ENCODE measurements at regions not wholly inside any gene's neighbourhood (a gene's known extent, or its start where the extent isn't known, plus 50 kb on each side); places are given as distances from the start of the nearest gene placed in this dataset.
"Not testable (repeated sequence)": the region's sequence is repeated elsewhere in the genome, so short reads cannot be mapped to it uniquely, and the experiment has no call there.

- DNase-seq: no peak
Observed at GRCh38 chr2:19198381-19198780, 160.0 kb downstream of the OSR1 start.

DNA sequence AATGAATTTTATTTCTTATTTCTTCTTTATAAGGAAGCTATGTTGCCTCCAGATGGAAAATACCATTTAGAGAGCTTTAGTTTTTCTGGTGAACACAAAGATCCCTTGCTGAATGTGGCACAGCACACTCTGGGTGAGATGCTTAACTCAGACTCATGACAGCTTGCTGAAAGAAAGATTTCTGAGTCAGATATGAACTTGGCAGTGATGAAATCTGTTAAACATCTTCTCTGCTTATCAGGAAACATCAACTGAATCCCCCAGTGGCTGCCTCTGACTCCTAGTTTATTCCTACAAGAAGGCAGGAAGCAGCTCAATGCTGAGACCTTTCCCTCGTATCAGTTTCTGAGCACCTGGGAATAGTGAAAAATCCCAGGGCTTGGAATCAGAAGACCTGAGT lies 162.8 kb downstream of the OSR1 start:
- no peak for DNase-seq

DNA sequence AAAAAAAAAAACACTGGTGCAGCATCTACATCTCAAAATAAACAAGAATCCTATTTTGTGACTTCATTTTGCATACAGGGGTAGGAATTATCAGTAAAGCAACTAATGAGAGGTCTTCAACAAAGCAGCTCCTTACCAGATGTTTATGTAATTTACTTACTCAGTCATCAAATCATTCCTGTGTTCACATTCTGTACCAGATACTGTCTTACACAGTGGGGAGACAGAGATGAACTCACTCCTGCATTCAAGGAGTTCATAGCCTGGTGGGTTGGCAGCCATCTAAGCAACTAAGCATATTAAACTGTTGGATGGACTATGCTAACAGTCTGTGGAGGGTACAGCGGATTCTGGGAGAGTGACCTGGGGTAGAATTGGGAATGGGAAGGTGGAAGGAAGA lies 169.0 kb downstream of the OSR1 start:
- no peak for DNase-seq

- DNase-seq: no peak
Observed at GRCh38 chr2:19187323-19188020, 171.0 kb downstream of the OSR1 start.

DNA sequence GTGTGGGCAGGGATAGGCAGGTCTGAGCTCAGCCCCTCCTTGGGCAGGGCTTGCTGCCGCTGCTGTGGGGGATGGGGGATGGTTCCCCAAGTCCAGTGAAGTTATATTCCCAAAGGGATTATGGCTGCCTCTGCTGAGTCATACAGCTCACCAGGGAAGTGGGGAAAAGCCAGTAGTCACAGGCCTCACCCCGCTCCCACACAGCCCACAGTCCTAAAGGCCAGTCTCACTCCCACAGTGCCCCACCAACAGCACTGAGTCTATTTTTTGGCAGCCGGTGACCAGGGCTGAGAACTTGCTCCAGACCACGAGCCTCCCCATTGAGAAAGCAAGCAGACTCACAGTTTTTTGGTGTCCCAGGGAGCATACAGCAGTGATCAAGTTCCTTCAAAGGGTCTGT lies 173.3 kb downstream of the OSR1 start:
- no peak for DNase-seq

DNA sequence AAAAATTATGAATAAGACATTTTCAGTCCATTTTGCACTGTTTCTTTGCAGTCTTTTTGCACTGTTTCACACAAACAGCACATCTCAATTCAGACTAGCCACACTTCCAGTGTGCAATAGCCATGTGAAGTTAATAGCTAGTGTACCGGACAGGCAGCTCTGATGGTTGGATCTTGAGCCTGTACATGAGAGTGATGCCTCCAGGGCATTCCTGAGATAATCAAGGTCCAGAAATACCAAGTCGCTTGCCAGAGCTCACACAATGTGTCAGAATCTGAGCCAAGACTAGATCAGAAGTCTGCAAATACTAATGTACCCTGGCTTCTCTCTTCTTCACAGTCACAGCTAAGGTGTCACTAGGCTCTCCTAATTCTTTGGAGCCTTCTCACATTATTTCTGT lies 180.2 kb downstream of the OSR1 start:
- DNase-seq: no peak

DNA sequence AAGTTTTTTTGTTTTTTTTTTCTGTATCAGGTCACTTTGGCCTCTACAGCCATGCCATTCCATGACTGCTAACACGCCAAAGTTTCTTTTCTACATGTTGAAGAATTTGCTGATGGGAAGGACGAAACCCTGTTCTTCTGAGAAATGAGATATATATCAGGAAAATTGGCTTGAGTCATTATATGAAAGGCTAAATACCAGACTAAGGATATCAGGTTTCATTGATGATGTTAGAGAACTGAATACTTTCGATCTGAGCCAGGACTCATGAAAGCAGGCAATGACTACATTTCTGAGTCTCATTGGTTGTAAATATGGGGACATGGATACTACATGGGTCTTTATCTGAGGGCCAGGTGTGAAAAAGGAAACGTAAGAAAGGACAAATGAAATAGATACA lies 181.4 kb downstream of the OSR1 start:
- DNase-seq: no peak

DNA sequence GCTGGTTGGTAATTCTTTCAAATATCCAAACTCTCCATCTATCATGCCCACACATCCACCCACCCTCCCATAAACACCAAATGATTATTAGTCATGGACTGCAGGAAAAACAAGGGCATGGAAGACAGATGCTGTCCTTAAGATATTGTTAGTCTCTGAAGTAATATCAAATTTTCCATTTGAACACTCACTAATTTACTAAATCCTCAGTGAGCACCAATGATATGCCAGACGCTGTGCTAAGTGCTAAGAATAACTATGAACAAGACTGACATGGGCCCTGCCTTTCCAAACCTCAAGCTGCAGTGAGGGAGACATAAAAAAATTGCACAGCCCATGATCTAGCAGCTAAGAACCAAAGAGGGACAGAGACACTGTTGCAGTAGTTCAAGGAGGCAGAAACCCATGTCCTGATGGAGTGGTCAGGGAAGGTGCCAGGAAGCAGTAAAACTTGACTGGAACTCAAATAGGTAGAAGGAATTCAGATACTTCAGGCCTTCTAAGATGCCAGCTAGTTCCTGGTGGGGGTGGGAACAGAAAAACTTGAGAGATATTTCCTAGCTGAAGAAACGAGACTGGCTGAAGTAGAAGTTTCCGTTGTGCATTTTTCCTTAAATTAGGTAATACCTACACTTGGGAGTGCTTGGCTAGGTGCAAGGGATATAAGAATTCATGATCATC lies 182.1 kb downstream of the OSR1 start:
- no peak for DNase-seq

- DNase-seq: no peak
Observed at GRCh38 chr2:19174176-19174575, 184.2 kb downstream of the OSR1 start.

GRCh38 chr2:19171409-19171808 lies 187.0 kb downstream of the OSR1 start:
- no peak for DNase-seq

- DNase-seq: no peak
Observed at GRCh38 chr2:19169134-19169768, 189.2 kb downstream of the OSR1 start.

- not testable (repeated sequence) for DNase-seq
Observed at GRCh38 chr2:19164099-19164498, 194.3 kb downstream of the OSR1 start.

DNA sequence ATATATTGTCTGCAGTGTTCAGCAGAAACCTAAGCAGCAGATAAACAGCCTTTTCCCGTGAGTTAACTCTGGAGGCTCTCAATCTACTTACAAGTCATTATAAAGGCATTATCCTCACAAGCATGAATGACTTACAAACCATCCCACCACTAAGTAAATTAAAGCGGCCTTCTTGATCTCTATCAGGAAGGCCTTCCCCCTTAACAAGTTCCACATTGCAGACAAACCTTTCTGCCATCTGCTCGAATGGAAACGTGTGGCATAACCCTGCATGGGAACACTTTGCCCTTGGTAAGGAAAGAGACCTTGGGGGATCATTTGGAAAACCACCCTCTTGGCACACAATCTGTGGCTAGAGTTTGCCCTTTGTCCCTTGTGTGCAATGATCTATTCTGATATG lies 199.5 kb downstream of the OSR1 start:
- DNase-seq: no peak

GRCh38 chr2:19158211-19158610 lies 200.2 kb downstream of the OSR1 start:
- no peak for DNase-seq

- no peak for DNase-seq
Observed at GRCh38 chr2:19156646-19157045, 201.8 kb downstream of the OSR1 start.

GRCh38 chr2:19150726-19151125 lies 207.7 kb downstream of the OSR1 start:
- no peak for DNase-seq

DNA sequence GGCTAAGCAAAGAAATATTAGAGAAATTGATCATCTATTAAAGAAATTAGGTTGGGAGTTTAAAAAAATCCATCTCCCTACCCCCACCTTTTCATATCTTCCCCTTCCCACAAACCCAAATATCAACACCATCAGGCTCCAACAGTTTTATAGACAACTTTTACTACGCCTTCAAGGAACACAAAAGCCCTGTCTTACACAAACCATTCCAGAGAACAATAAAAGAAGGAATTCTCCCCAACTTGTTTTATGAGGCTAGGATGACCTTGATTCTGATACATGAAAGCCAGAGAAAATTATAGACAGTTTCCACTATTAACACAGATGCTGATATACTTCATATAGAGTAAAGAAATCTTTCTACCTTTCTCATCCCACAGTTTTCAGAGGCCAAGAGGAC lies 211.6 kb downstream of the OSR1 start:
- DNase-seq: no peak

DNA sequence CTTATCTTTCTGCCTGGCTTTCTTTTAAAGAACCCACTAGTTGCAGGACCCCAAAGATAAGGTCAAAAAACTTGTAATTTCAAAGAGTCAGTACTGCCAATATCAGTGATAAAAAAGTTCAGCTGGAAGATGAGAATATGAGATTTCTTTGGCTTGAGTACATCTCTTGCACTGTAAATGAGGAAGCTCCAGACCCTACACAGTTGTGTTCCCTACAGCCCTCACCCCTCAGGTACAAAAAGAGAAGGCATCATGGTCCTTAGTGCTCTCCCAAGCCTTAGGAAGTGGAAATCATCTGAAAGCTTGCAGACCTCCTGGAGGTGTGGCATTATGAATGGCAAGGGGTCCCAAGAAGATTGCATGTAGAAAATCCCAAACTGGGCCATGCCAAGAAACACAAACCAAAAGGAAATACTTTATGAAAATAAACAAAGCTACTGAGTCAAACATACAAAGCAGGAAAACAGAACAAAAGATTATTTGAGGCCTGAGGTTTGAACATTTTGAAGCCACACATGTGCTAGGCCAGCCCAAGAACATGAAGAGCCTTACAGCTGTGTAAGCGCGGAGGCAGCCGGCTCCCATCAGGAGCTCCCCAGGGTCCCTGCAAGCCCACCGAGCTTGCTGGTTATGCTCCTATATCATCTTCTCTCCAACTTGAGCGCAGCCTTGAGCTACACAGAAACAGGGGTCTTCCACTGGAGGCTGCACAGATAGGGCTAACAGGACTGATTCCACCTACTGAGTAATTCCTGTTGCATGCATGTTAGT lies 217.0 kb downstream of the OSR1 start:
- DNase-seq: no peak

GRCh38 chr2:19140463-19141208 lies 217.8 kb downstream of the OSR1 start:
- DNase-seq: no peak

- no peak for DNase-seq
Observed at GRCh38 chr2:19139386-19139785, 219.0 kb downstream of the OSR1 start.

- DNase-seq: no peak
Observed at GRCh38 chr2:19138264-19138825, 220.1 kb downstream of the OSR1 start.

DNA sequence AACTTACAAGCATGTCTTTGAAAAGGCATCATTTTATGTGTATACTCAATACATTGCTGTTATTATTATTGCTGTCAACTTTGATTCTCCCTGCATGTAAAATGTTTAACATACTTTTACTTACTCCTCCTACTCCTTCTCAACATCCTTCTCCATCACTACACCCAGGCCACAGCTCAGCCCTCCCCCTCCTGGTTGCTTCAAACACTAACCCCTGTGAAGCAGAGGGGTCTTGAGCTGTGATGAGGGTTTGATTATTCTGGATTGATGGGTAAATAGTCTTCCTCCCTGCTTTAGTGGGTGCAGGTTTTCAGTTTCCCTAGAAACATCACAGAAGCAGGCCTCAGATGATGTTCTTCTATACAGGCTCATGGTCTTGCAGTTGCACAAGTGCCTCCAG lies 221.0 kb downstream of the OSR1 start:
- DNase-seq: no peak

- no peak for DNase-seq
Observed at GRCh38 chr2:19132967-19133366, 225.5 kb downstream of the OSR1 start.

All from inflammatory macrophage treated with lipopolysaccharide for 4 hours (primary cell).